Endothelial cell of umbilical vein (primary cell): ENCODE measurements at regions not wholly inside any gene's neighbourhood (a gene's known extent, or its start where the extent isn't known, plus 50 kb on each side); places are given as distances from the start of the nearest gene placed in this dataset.

ENCODE experiments used
- BruUV-seq: library from RNA; stranded (reverse); fragments of 400-500 nt; replicated peaks from 2 replicates; lab custom pipeline; 2021; lab: Mats Ljungman, UMichigan
- CTCF ChIA-PET: fragments of 300-600, 350-600 bp; sonication (Branson Sonifier 250); formaldehyde crosslinking; loops from one replicate; lab custom pipeline; 2021; ENCODE audit warnings: antibody characterized with exemption, inconsistent platforms; lab: Charles Lee
- POLR2A ChIA-PET: fragments of 300-600, 350-600 bp; sonication (Branson Sonifier 250); formaldehyde crosslinking; loops from one replicate; lab custom pipeline; 2021; ENCODE audit warnings: antibody characterized with exemption, inconsistent platforms; lab: Charles Lee
- DNase-seq: peaks from one replicate; pipeline ENCODE4 v3.0.0-alpha.2; 2011; ENCODE audit warnings: low read depth, low spot score
- FAIRE-seq: peaks from 2 replicates; lab custom pipeline; 2011; peaks lifted over from hg19 to GRCh38; lab: Jason Lieb, UNC
- H2AFZ ChIP-seq: 2 replicates; pipeline ENCODE4 v1.6.0; 2012; ENCODE audit warnings: low read depth, low read length, control low read depth, inconsistent platforms
- H3K27ac ChIP-seq: 2 replicates; pipeline ENCODE4 v1.5.1; 2011; ENCODE audit warnings: low read depth, mild to moderate bottlenecking, control low read depth, low read length, moderate library complexity; ENCODE audit not compliant: insufficient read depth
- H3K27me3 ChIP-seq, 2 experiments: 2 replicates each; pipeline versions ENCODE4 v1.6.0 to v1.6.1; 2011; ENCODE audit warnings: low read length in 2 of 2, mixed read lengths in 1 of 2; ENCODE audit not compliant: control insufficient read depth in 2 of 2, insufficient read depth in 2 of 2
- H3K36me3 ChIP-seq, 2 experiments: 2 replicates in 1 of 2; 3 replicates in 1 of 2; pipeline ENCODE4 v1.5.1; 2011; ENCODE audit warnings: low read length in 2 of 2, mild to moderate bottlenecking in 1 of 2, moderate library complexity in 1 of 2; ENCODE audit not compliant: control insufficient read depth in 2 of 2, insufficient read depth in 2 of 2; ENCODE audit errors: extremely low read depth in 1 of 2
- H3K4me1 ChIP-seq: 3 replicates; pipeline ENCODE4 v1.5.1; 2011; ENCODE audit warnings: mild to moderate bottlenecking, low read length; ENCODE audit not compliant: control insufficient read depth, insufficient read depth; ENCODE audit errors: extremely low read depth
- H3K4me2 ChIP-seq: 2 replicates; pipeline ENCODE4 v1.6.1; 2011; ENCODE audit warnings: low read length, control low read depth, mixed read lengths; ENCODE audit not compliant: insufficient read depth
- H3K4me3 ChIP-seq, 3 experiments: fragments of 200-600 bp in 1 of 3; sonication (generic), shearing (Covaris generic) in 1 of 3; replicated peaks in 1 of 3; 2 replicates each; pipeline ENCODE4 v1.5.1; 2011 to 2016; ENCODE audit warnings: control low read depth in 3 of 3, low read length in 3 of 3, mild to moderate bottlenecking in 2 of 3, inconsistent platforms in 1 of 3, low read depth in 1 of 3, moderate library complexity in 1 of 3; ENCODE audit not compliant: insufficient read depth in 1 of 3
- H3K79me2 ChIP-seq: 2 replicates; pipeline ENCODE4 v1.6.0; 2012; ENCODE audit warnings: low read length, inconsistent platforms; ENCODE audit not compliant: control insufficient read depth, insufficient read depth
- H3K9ac ChIP-seq: replicated peaks from 2 replicates; pipeline ENCODE3; 2011; ENCODE audit warnings: low read length, control low read depth; ENCODE audit not compliant: insufficient read depth; ENCODE audit errors: extremely low read depth
- H3K9me1 ChIP-seq: replicated peaks from 3 replicates; pipeline ENCODE4 v1.6.0; 2011; ENCODE audit warnings: mild to moderate bottlenecking, low read length; ENCODE audit not compliant: control insufficient read depth, insufficient read depth; ENCODE audit errors: extremely low read depth
- H3K9me3 ChIP-seq: replicated peaks from 2 replicates; pipeline ENCODE4 v1.5.1; 2012; ENCODE audit warnings: low read length, inconsistent platforms; ENCODE audit not compliant: control insufficient read depth, insufficient read depth
- H4K20me1 ChIP-seq: replicated peaks from 2 replicates; pipeline ENCODE3; 2011; ENCODE audit warnings: mild to moderate bottlenecking, low read length; ENCODE audit not compliant: control insufficient read depth, insufficient read depth; ENCODE audit errors: extremely low read depth
- CTCF ChIP-seq, 2 donors: IDR thresholded peaks; 1 replicate in 1 of 2; 2 replicates in 1 of 2; pipeline ENCODE4 v1.5.1; 2011; ENCODE audit warnings: low read length in 2 of 2, mild to moderate bottlenecking in 2 of 2, moderate library complexity in 2 of 2, control low read depth in 1 of 2, inconsistent platforms in 1 of 2, low read depth in 1 of 2; ENCODE audit not compliant: insufficient read depth in 1 of 2; ENCODE audit errors: extremely low read depth in 1 of 2
- EZH2 ChIP-seq: IDR thresholded peaks from 2 replicates; pipeline ENCODE4 v1.6.1; 2012; ENCODE audit warnings: borderline replicate concordance, low read depth, mild to moderate bottlenecking, moderate library complexity, low read length, inconsistent platforms; ENCODE audit not compliant: severe bottlenecking
- FOS ChIP-seq: IDR thresholded peaks from 2 replicates; pipeline ENCODE4 v1.6.1; 2011; ENCODE audit warnings: mild to moderate bottlenecking, low read length, moderate library complexity, borderline replicate concordance; ENCODE audit not compliant: insufficient read depth
- GATA2 ChIP-seq: IDR thresholded peaks from 2 replicates; pipeline ENCODE4 v1.7.0; 2011; ENCODE audit warnings: low read depth, mild to moderate bottlenecking, moderate library complexity, mixed read lengths, low read length; ENCODE audit not compliant: insufficient read length, insufficient read depth
- JUN ChIP-seq: IDR thresholded peaks from 2 replicates; pipeline ENCODE4 v1.6.1; 2011; ENCODE audit warnings: borderline replicate concordance, low read depth; ENCODE audit not compliant: insufficient read length, insufficient read depth
- MYC ChIP-seq: IDR thresholded peaks from one replicate; pipeline ENCODE4 v1.6.1; 2011; ENCODE audit warnings: mild to moderate bottlenecking, low read depth, low read length
- POLR2A ChIP-seq: IDR thresholded peaks from 2 replicates; pipeline ENCODE4 v1.6.1; 2012; ENCODE audit warnings: low read depth, mild to moderate bottlenecking, control low read depth, low read length
- POLR2AphosphoS5 ChIP-seq: IDR thresholded peaks from 2 replicates; pipeline ENCODE4 v1.6.1; 2012; ENCODE audit warnings: low read depth, mild to moderate bottlenecking, control low read depth, low read length, moderate library complexity; ENCODE audit not compliant: insufficient read depth
- dilution Hi-C: fragments of 300-500 bp; cut with MboI; formaldehyde crosslinking; loops from one replicate; pipeline ENCODE4 v1.15.0; 2019; ENCODE audit warnings: low sequenced_read_pairs; ENCODE audit not compliant: extremely low pct_ligation_motif_present
- intact Hi-C: fragments of 100-400 bp; cut with micrococcal nuclease; formaldehyde crosslinking; loops from one replicate; pipeline ENCODE4 v1.10.0; 2022
- TF ChIP-seq, protein P1 (sequence below): IDR thresholded peaks from 2 replicates; pipeline ENCODE4 v1.6.1; 2011; ENCODE audit not compliant: insufficient read depth, insufficient read length

DNA sequence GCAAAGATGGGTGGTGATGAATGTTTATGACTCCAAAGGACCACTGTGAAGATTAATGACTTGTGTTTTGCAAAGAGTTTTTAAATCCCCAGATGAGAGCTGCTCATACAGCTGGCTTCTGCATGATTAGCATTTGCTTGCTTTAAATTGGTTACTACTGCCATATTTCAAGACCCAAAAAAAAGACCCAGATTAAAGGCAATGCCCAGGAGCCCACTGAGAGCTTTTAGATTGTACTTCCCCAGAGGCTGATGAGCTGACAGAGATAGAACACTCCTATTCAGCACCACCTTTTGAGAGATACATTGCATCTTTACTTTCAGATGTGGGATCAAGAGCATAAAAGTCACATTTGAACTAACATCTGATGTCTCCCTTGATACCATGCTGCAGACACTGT is 142.0 kb downstream of the HNRNPD start:
- CTCF ChIA-PET: no interaction called here
- BruUV-seq: no TSS peak
- dilution Hi-C loops: no loop called here

GRCh38 chr4:82230306-82230705 is 143.5 kb downstream of the HNRNPD start:
- H3K9me1 ChIP-seq: no peaks in the 10 kb centered on the region
- H3K27ac ChIP-seq: no peak overlapping the region
- intact Hi-C loops: no loop called here
- H3K79me2 ChIP-seq: no peaks in the 10 kb centered on the region
- FAIRE-seq (no peak), DNase-seq (no peak)
- dilution Hi-C loops: no loop called here
- H3K9ac ChIP-seq: no peak overlapping the region
- no TSS peak for BruUV-seq
- no peak overlapping the region for H3K4me3 ChIP-seq
- no peaks in the 10 kb centered on the region for H3K9me3 ChIP-seq
- no peaks in the 10 kb centered on the region for H3K36me3 ChIP-seq
- ChIA-PET CTCF (no interaction called here), POLR2A (no interaction called here)
- H3K27me3 ChIP-seq: no peaks in the 10 kb centered on the region
- H4K20me1 ChIP-seq: no peaks in the 10 kb centered on the region
- no peak overlapping the region for H3K4me2 ChIP-seq
- no peak overlapping the region for H2AFZ ChIP-seq
- no peaks in the 10 kb centered on the region for H3K4me1 ChIP-seq
- TF ChIP-seq POLR2AphosphoS5 (no peak), EZH2 (no peak), GATA2 (no peak), JUN (no peak), POLR2A (no peak), CTCF (IDR thresholded peaks at IDR 0.05; ENCODE audit: extremely low read depth in 1 of 2, insufficient read depth in 1 of 2, low read depth in 1 of 2, low read length in 2 of 2) (no peak), FOS (no peak), MYC (no peak)
- TF ChIP-seq, protein P1, sequence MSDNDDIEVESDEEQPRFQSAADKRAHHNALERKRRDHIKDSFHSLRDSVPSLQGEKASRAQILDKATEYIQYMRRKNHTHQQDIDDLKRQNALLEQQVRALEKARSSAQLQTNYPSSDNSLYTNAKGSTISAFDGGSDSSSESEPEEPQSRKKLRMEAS: no peak

More for the DNA sequence above, 142.0 kb downstream of the HNRNPD start:
- intact Hi-C loops: no loop called here
- H4K20me1 ChIP-seq: no peaks in the 10 kb centered on the region
- H3K9me1 ChIP-seq: no peaks in the 10 kb centered on the region
- H3K9ac ChIP-seq: no peak overlapping the region
- no peaks in the 10 kb centered on the region for H3K79me2 ChIP-seq
- POLR2A ChIA-PET: no interaction called here
- H3K4me1 ChIP-seq: no peaks in the 10 kb centered on the region
- no peak overlapping the region for H3K27ac ChIP-seq
- no peak overlapping the region for H3K4me2 ChIP-seq
- no peak for DNase-seq
- TF ChIP-seq, protein P1: no peak
- no peak for TF ChIP-seq JUN
- no peak for TF ChIP-seq POLR2AphosphoS5
- no peak for TF ChIP-seq MYC
- FAIRE-seq: no peak
- no peaks in the 10 kb centered on the region for H3K36me3 ChIP-seq
- H3K4me3 ChIP-seq: no peak overlapping the region
- no peaks in the 10 kb centered on the region for H3K9me3 ChIP-seq
- H3K27me3 ChIP-seq: no peaks in the 10 kb centered on the region
- no peak overlapping the region for H2AFZ ChIP-seq
